Activated CD8-positive, alpha-beta memory T cell treated with anti-CD3 and anti-CD28 coated beads for 1 hour (primary cell): ENCODE measurements at regions not wholly inside any gene's neighbourhood (a gene's known extent, or its start where the extent isn't known, plus 50 kb on each side); places are given as distances from the start of the nearest gene placed in this dataset.

Experiments used
- DNase-seq, 2 donors: peaks; one replicate each; pipeline ENCODE4 v3.0.0-alpha.2; 2020; ENCODE audit warnings: low read depth in 1 of 2; ENCODE audit errors: extremely low read depth in 1 of 2

DNA sequence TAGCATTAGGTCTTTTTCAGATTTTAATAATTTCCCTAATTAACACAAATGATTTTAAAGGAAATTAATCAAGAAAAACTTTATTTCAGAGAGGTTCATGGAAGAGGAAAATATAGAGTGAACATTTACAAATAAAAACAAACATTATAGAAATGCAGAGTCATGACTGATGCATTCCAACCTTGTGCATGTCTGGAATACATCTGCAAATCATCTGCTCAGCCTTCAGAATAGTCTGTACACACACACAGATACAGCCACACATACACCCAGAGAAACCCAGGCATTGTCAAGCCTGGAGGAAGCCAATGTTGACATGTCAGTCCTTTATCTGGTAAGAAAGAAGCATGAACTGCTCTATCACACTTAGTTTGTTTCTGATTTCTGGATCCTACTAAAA, 61.3 kb upstream of the NFKB1 start:
- DNase-seq = no peak

- no peak for DNase-seq
Measured at GRCh38 chr4:102440498-102440897, 60.7 kb upstream of the NFKB1 start.

GRCh38 chr4:102441978-102442911, 58.9 kb upstream of the NFKB1 start:
- DNase-seq = no peak

DNA sequence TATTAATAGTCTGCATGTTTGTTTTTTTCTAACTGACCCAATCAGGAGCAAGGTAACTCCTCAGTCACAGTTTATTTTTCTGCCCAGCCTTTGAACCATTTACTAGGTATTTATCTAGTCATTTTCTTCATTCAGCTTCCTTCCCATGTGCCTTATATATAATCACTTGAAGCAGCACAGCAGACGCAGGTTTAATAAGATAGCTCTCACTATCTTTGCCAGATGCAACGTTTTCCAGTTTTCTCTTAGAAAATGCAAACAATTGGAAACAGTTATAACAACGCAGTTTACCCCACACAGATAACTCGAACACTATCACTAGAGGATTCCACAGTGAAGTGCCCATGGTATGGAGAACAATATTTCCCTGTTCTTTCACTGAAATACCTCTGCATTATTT, 56.4 kb upstream of the NFKB1 start:
- DNase-seq = no peak

- no peak for DNase-seq
Measured at GRCh38 chr4:102445213-102445612, 55.9 kb upstream of the NFKB1 start.

DNA sequence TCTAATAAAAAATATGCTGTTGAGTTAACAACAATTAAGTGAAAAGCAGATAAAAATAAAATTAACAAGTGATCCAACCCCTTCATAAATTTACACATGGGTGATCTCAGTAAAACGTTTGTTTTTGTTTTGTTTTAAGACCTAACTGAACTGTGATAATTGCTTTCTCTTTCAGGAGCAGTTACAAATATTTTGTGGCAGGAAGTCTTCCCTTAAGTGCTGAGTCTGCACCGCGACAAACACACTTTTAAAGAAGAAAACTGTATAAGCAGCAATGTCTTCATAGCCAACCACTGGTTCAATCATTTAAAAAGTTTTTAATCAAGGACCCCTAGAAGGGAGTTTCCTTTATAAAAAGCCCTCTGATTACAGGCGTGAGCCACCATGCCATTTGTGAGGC, 53.7 kb upstream of the NFKB1 start:
- DNase-seq = no peak

DNA sequence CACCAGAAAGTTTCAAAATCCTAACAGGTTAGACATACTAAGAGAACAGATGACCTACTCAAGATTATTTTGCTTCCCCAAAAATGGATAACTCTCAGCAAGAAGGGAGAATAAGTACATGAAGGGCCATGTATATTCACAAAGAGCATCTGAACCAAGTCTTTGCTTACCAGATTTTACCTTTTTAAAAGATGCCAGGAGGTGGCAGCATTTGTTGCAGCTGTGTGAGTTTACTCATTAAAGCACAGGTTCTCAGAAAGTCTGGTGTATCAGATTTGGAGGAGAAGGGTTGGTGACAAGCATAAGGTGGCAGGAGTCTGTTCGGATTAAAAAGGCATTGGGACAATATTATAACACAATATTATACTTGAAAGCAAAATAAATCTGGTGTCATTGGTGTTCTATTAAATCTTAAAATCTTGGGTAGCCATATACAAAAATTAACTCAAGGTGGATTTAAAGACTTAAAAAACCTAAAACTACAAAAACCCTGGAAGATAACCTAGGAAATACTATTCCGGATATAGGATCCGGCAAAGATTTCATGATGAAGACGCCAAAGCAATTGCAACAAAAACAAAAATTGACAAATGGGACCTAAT, 51.3 kb upstream of the NFKB1 start:
- DNase-seq = peak; percentile 13

GRCh38 chr4:102451266-102451665, 49.9 kb upstream of the NFKB1 start:
- no peak for DNase-seq
